C4-2B (cell line): ENCODE measurements at regions not wholly inside any gene's neighbourhood (a gene's known extent, or its start where the extent isn't known, plus 50 kb on each side); places are given as distances from the start of the nearest gene placed in this dataset.
A peak's percentile ranks its signal among the peaks of the same experiment; 100 is the strongest.
"Not testable (repeated sequence)": the region's sequence is repeated elsewhere in the genome, so short reads cannot be mapped to it uniquely, and the experiment has no call there.

Experiments used
- H3K27ac ChIP-seq: fragments of 450-650 bp; 2 replicates; pipeline ENCODE4 v1.5.1; 2017
- ZFX ChIP-seq: fragments of 450-650 bp; IDR thresholded peaks from 2 replicates; pipeline ENCODE4 v1.6.1; 2017
- TF ChIP-seq, protein P1 (sequence below): fragments of 450-650 bp; conservative IDR thresholded peaks from 2 replicates; pipeline ENCODE4 v1.5.1; 2017; ENCODE audit warnings: mild to moderate bottlenecking

DNA sequence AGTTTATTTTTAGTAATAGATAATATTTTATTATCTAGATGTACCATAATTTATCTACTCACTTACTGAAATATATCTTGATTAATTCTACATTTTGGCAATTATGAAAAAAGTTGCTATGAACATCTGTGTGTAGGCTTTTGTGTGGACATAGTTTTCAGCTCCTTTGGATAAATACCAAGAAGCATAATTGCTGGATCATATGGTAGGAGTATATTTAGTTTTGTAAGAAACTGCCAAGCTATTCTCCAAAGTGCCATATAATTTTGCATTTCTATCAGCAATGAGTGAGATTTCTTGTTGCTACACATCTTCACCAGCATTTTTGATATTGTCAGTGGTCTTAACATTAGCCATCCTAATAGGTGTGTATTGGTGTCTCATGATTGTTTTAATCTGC lies 882.6 kb upstream of the GRIA3 start:
- TF ChIP-seq, protein P1, sequence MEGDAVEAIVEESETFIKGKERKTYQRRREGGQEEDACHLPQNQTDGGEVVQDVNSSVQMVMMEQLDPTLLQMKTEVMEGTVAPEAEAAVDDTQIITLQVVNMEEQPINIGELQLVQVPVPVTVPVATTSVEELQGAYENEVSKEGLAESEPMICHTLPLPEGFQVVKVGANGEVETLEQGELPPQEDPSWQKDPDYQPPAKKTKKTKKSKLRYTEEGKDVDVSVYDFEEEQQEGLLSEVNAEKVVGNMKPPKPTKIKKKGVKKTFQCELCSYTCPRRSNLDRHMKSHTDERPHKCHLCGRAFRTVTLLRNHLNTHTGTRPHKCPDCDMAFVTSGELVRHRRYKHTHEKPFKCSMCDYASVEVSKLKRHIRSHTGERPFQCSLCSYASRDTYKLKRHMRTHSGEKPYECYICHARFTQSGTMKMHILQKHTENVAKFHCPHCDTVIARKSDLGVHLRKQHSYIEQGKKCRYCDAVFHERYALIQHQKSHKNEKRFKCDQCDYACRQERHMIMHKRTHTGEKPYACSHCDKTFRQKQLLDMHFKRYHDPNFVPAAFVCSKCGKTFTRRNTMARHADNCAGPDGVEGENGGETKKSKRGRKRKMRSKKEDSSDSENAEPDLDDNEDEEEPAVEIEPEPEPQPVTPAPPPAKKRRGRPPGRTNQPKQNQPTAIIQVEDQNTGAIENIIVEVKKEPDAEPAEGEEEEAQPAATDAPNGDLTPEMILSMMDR, result no peak
- no peak for TF ChIP-seq ZFX
- H3K27ac ChIP-seq, result no peak overlapping the region

DNA sequence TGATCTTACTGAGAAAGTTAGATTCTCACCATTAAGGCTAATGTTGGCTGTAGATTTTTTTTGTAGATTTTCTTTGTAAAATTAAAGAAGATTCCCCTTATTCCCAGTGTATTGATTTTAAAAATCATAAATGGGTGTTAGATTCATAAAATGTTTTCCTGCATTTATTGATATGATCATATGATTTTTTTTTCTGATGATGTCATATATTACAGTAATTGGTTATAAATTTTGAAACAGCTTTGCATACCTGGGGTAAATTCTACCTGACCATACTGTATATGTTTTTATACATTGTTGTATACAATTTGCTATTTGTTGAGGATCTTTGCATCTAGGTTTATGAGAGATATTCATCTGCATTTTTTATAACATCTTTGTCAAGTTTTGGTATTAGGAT lies 880.3 kb upstream of the GRIA3 start:
- no peak overlapping the region for H3K27ac ChIP-seq
- TF ChIP-seq, protein P1, result no peak
- no peak for TF ChIP-seq ZFX

DNA sequence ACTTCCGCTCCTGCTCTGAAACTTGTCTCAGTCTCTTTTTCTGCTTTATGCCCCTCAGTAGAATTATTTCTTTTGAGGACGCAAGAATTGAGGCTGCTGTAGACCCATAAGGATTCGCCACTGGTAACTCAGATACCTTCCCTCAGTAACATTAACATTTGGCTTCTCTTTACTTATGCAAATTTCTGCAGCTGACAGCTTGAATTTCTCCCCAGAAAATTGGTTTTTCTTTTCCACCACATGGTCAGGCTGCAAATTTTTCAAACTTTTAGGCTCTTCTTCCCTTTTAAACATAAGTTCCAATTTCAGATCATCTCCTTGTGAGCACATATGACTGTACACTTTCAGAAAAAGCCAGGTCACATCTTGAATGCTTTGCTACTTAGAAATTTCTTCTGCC lies 839.3 kb upstream of the GRIA3 start:
- no peak overlapping the region for H3K27ac ChIP-seq
- TF ChIP-seq ZFX, result no peak
- TF ChIP-seq, protein P1, result no peak

DNA sequence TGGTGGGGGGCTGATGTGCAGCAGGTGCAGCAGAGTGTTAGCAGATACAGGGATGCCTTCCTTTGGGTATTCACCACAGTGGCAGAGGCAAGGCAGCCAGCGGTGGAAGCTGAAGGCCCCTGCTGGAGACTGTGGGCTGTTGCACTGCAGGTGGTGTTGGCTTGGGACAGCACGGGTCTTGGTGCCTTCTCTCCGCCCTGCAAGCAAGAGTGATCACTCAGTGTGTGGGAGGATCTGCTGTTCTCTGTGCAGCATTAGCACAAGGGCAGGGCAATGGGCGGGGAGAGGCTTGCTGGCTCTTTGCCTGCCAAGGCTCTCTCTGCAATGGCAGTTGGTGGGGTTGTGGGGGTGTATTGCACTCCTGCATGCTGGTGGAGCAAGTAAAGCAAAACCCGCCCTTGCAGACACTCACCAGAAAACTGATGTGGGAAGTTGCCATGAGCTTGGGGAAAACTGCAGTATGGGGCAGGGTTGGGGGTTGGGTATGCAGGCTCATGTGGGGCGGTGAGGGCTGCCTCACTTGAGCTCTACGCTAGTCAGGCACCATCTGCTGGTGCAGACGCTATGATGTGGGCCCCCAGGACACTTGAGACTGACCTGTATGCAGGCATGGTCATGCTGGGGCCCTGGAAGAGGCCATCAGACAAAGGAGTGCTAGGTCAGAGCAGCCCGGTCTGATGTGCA lies 820.8 kb upstream of the GRIA3 start:
- peak overlapping the region; percentile 86 for H3K27ac ChIP-seq
- TF ChIP-seq, protein P1, result no peak
- no peak for TF ChIP-seq ZFX

DNA sequence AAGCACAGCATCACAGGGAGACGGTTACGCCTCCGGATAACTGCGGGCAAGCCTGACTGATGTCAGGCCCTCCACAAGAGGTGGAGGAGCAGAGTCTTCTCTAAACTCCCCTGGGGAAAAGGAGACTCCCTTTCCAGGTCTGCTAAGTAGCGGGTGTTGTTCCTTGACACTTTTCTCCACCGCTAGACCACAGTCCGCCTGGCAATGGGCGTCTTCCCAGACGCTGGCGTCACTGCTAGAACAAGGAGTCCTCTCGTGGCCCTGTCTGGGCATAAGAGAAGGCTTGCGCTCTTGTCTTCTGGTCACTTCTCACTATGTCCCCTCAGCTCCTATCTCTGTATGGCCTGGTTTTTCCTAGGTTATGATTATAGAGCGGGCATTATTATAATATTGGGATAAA lies 808.5 kb upstream of the GRIA3 start:
- not testable (repeated sequence) for H3K27ac ChIP-seq

DNA sequence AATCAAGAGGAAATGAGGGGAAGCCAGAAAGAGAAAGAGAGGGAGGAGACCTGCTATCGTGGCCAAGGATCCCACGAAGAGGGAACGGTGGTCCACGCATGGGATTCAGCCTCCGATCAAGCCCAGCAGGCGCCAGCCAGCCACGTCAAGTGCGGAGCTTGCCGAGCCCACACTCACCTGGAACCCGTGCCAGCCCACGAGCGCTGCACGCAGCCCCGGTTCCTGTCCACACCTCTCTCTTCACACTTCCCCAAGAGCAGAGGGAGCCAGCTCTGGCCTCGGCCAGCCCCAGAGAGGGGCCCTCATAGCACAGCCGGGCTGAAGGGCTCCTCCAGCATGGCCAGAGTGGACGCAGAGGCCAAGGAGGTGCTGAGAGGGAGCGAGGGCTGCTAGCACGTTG lies 795.1 kb upstream of the GRIA3 start:
- TF ChIP-seq, protein P1, result no peak
- no peak for TF ChIP-seq ZFX

DNA sequence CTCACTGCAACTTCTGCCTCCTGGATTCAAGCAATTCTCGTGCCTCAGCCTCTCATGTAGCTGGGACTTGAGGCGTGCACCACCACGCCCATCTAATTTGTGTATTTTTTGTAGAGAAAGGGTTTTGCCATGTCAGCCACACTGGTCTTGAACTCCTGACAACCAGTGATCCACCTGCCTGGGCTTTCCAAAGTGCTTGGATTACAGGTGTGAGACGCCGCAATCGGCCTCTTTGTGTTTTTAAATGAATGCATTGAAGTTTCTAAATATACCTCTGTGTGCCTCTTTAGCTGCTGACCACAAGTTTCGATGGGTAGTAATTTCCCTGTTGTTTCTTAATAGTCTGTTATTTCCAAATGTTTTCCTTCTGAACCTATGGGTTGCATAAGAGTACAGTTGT lies 765.3 kb upstream of the GRIA3 start:
- no peak overlapping the region for H3K27ac ChIP-seq
- TF ChIP-seq ZFX, result no peak
- TF ChIP-seq, protein P1, result no peak

More for the DNA sequence above, 795.1 kb upstream of the GRIA3 start:
- H3K27ac ChIP-seq, result peak overlapping the region; percentile 64; the same call in 1 of the 2 replicates
